Cardiac muscle cell (in vitro differentiated cells and primary cell): ENCODE measurements at regions not wholly inside any gene's neighbourhood (a gene's known extent, or its start where the extent isn't known, plus 50 kb on each side); places are given as distances from the start of the nearest gene placed in this dataset.

Source experiments
- DNase-seq, 2 donors: peaks; one replicate each; pipeline versions ENCODE4 v3.0.0 to v3.0.0-alpha.2; 2010 to 2017; ENCODE audit warnings: low read depth in 1 of 2, low spot score in 1 of 2
- H3K27ac ChIP-seq: fragments of 200-600 bp; sonication (generic); 2 replicates; pipeline ENCODE4 v1.5.1; 2016
- H3K27me3 ChIP-seq: fragments of 200-600 bp; sonication (generic); 2 replicates; pipeline ENCODE4 v1.6.0; 2016; ENCODE audit warnings: control low read depth
- H3K36me3 ChIP-seq: fragments of 200-600 bp; sonication (generic); 2 replicates; pipeline ENCODE4 v1.5.1; 2016; ENCODE audit warnings: control low read depth
- H3K4me1 ChIP-seq: fragments of 200-600 bp; sonication (generic); 2 replicates; pipeline ENCODE4 v1.8.1; 2017; ENCODE audit warnings: low read depth, mild to moderate bottlenecking, mixed run types
- H3K4me3 ChIP-seq: fragments of 200-600 bp; sonication (generic); 2 replicates; pipeline ENCODE4 v1.5.1; 2016; ENCODE audit warnings: mild to moderate bottlenecking
- H3K9me3 ChIP-seq: fragments of 200-600 bp; sonication (generic); 2 replicates; pipeline ENCODE4 v1.5.1; 2017; ENCODE audit warnings: low read depth, mild to moderate bottlenecking, control low read depth
- TF ChIP-seq, protein P1 (sequence below): IDR thresholded peaks from 2 replicates; pipeline ENCODE4 v1.5.1; 2012; ENCODE audit warnings: low read depth, mild to moderate bottlenecking, low read length

DNA sequence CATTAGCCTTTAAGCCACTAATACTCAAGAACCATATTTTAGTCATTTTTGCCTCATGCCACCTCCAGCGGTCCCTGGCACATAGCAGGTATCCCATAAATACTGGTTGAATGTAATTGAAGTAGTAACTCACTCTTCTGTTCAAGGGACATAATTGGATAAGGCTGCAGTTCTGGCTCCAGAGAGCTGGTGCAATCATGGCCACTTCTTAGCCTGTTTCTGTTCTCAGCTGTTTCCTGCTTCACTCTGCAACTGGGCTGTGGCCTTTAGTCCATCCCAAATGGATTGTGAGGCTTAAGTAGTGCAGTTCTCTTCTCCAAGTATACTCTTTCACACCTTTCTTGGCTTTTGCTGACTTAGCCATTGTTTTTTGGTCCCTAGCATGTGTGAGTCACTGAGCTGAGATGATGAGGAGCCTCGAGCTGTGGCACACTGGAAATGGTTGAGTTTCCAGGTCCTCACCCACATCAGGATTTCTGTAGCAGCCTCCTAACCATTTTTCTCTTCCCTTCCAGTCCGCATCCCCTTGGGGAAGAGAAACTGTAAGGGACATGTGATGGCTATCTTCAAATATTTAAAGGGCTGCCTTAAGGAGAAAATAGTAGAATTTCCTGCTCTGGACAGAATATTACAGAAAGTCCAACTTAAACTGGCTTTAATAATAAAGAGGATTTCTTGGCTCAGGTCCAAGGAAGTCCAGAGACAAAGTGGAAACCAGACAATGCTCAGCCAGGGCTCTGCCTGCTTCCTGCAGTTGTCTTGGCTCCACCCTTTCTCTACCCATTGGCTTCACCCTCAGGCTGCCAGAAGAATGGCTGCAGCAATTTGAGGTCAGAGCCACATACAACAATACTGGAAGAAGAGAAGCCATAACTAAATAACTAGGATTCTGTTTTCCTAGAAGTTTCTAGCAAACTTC, 305.4 kb upstream of the ROPN1 start:
- TF ChIP-seq, protein P1, sequence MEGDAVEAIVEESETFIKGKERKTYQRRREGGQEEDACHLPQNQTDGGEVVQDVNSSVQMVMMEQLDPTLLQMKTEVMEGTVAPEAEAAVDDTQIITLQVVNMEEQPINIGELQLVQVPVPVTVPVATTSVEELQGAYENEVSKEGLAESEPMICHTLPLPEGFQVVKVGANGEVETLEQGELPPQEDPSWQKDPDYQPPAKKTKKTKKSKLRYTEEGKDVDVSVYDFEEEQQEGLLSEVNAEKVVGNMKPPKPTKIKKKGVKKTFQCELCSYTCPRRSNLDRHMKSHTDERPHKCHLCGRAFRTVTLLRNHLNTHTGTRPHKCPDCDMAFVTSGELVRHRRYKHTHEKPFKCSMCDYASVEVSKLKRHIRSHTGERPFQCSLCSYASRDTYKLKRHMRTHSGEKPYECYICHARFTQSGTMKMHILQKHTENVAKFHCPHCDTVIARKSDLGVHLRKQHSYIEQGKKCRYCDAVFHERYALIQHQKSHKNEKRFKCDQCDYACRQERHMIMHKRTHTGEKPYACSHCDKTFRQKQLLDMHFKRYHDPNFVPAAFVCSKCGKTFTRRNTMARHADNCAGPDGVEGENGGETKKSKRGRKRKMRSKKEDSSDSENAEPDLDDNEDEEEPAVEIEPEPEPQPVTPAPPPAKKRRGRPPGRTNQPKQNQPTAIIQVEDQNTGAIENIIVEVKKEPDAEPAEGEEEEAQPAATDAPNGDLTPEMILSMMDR = no peak
- no peaks in the 10 kb centered on the region for H3K27me3 ChIP-seq

DNA sequence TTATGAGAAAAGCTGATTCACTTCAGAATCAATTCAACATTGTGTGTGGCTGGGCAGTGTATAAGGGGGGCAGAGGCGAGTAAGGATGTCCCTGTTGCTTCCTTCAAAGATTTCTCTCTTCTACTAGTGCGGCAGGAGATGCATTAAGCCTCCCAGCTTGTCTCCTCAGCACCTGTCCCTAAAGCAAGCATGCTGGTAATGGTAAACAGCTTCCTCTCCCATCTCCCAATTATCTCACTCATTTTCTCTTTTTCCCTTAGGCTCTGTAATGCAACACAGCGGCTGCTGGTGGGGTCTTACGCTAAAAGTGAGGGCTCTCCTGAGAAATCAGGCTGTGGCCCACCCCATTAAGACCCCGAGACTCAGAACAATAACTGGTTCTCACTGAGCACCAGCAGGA, 306.4 kb upstream of the ROPN1 start:
- DNase-seq = no peak
- H3K27ac ChIP-seq = no peak overlapping the region
- no peaks in the 10 kb centered on the region for H3K4me1 ChIP-seq
- no peaks in the 10 kb centered on the region for H3K36me3 ChIP-seq
- TF ChIP-seq, protein P1 = no peak
- no peaks in the 10 kb centered on the region for H3K9me3 ChIP-seq
- H3K27me3 ChIP-seq = no peaks in the 10 kb centered on the region
- no peak overlapping the region for H3K4me3 ChIP-seq

More for the DNA sequence above, 305.4 kb upstream of the ROPN1 start:
- H3K27ac ChIP-seq = no peak overlapping the region
- no peaks in the 10 kb centered on the region for H3K4me1 ChIP-seq
- H3K4me3 ChIP-seq = no peak overlapping the region
- DNase-seq = peak in 1 of 2 donors; percentile 26
- no peaks in the 10 kb centered on the region for H3K9me3 ChIP-seq
- no peaks in the 10 kb centered on the region for H3K36me3 ChIP-seq

DNA sequence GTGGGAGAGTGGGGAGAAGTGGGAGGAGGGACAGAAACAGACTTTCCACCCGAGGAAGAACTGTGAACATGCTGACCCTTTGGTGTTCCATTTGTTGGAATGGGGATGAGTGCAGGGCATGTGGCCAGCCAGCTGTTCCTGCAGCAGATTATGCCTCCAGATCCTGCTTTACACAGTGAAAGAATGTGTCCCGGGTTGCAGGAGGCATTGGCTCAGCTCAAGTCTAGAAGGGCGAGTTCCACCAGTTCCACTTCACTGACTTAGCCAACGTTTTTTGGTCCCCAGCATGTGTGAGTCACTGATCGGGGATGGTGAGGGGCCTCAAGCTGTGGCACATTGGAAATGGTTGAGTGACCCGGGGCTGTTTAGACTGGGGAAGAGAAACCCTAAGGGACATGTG, 307.0 kb upstream of the ROPN1 start:
- Histone ChIP-seq H3K36me3 (no peaks in the 10 kb centered on the region), H3K27ac (no peak overlapping the region), H3K4me1 (no peaks in the 10 kb centered on the region), H3K27me3 (no peaks in the 10 kb centered on the region), H3K9me3 (no peaks in the 10 kb centered on the region), H3K4me3 (no peak overlapping the region)
- TF ChIP-seq, protein P1 = no peak
- peak in 1 of 2 donors; percentile 29 for DNase-seq

DNA sequence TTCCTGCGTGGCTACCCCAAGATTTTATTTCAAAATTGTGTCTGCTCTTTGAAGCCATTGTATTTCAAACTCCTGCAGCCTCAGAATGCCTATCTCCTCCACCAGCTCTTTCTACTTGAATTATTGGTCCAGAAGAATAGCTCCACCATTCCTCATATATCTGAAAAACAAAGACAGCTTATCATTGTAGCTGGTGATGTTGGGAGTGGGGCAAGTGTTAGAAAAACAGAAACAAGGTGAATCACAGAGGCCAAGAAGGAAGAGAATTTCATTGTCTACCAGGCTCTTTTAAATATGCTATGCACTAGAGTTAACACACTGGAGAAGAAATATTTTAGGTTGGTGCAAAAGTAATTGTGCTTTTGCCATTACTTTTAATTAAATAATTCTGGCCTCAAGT, 307.9 kb upstream of the ROPN1 start:
- no peak overlapping the region for H3K4me3 ChIP-seq
- H3K36me3 ChIP-seq = no peaks in the 10 kb centered on the region
- H3K4me1 ChIP-seq = no peaks in the 10 kb centered on the region
- no peaks in the 10 kb centered on the region for H3K9me3 ChIP-seq
- no peaks in the 10 kb centered on the region for H3K27me3 ChIP-seq
- TF ChIP-seq, protein P1 = no peak
- H3K27ac ChIP-seq = no peak overlapping the region
- no peak for DNase-seq

DNA sequence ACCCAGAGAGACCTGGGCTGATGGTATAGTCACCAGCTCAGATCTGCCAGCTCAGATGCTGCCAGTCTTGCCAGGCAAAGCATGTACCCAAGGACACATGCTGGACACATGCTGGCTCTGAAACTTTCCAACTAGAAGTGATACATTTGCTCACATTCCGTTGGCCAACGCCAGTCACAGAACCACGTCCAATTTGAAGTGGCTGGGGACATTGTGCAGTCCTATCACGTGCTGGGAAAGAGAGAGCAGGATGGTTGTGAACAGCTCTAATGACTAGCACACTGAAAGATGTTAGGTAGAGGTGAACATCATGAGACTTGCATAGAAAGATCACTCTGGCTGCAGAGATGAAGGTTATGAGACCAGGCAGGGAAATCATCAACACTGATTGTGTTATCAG, 308.5 kb upstream of the ROPN1 start:
- H3K4me3 ChIP-seq = no peak overlapping the region
- H3K27ac ChIP-seq = no peak overlapping the region
- H3K27me3 ChIP-seq = no peaks in the 10 kb centered on the region
- TF ChIP-seq, protein P1 = no peak
- no peaks in the 10 kb centered on the region for H3K9me3 ChIP-seq
- no peaks in the 10 kb centered on the region for H3K4me1 ChIP-seq
- DNase-seq = no peak
- H3K36me3 ChIP-seq = no peaks in the 10 kb centered on the region
